Dermis microvascular lymphatic vessel endothelial cell (primary cell): ENCODE measurements at regions not wholly inside any gene's neighbourhood (a gene's known extent, or its start where the extent isn't known, plus 50 kb on each side); places are given as distances from the start of the nearest gene placed in this dataset.

Source experiments
- DNase-seq, 2 donors: peaks; one replicate each; pipeline versions ENCODE4 v3.0.0 to v3.0.0-alpha.2; 2010; ENCODE audit warnings: low read depth in 2 of 2

- no peak for DNase-seq
Observed at GRCh38 chr7:9842301-9842700, 1131.4 kb upstream of the PHF14 start.

- DNase-seq: no peak
Observed at GRCh38 chr7:9846902-9847301, 1126.8 kb upstream of the PHF14 start.

GRCh38 chr7:9854605-9855004 is 1119.1 kb upstream of the PHF14 start:
- DNase-seq: no peak

GRCh38 chr7:9856668-9857067 is 1117.0 kb upstream of the PHF14 start:
- DNase-seq: no peak

- DNase-seq: no peak
Observed at GRCh38 chr7:9863545-9863944, 1110.1 kb upstream of the PHF14 start.

- DNase-seq: no peak
Observed at GRCh38 chr7:9869151-9869550, 1104.5 kb upstream of the PHF14 start.

GRCh38 chr7:9869566-9869965 is 1104.1 kb upstream of the PHF14 start:
- DNase-seq: no peak

- DNase-seq: no peak
Observed at GRCh38 chr7:9870674-9871073, 1103.0 kb upstream of the PHF14 start.

- no peak for DNase-seq
Observed at GRCh38 chr7:9874182-9874581, 1099.5 kb upstream of the PHF14 start.

- DNase-seq: no peak
Observed at GRCh38 chr7:9876053-9876452, 1097.6 kb upstream of the PHF14 start.

- no peak for DNase-seq
Observed at GRCh38 chr7:9889554-9889953, 1084.1 kb upstream of the PHF14 start.

GRCh38 chr7:9890092-9890491 is 1083.6 kb upstream of the PHF14 start:
- no peak for DNase-seq

GRCh38 chr7:9891056-9891455 is 1082.6 kb upstream of the PHF14 start:
- DNase-seq: no peak

GRCh38 chr7:9900339-9900738 is 1073.3 kb upstream of the PHF14 start:
- no peak for DNase-seq

GRCh38 chr7:9921326-9921725 is 1052.3 kb upstream of the PHF14 start:
- DNase-seq: no peak

GRCh38 chr7:9937944-9938631 is 1035.6 kb upstream of the PHF14 start:
- DNase-seq: no peak

GRCh38 chr7:9939176-9939575 is 1034.5 kb upstream of the PHF14 start:
- no peak for DNase-seq

- no peak for DNase-seq
Observed at GRCh38 chr7:9945131-9945530, 1028.5 kb upstream of the PHF14 start.

GRCh38 chr7:9945857-9946256 is 1027.8 kb upstream of the PHF14 start:
- DNase-seq: no peak

GRCh38 chr7:9955138-9955537 is 1018.5 kb upstream of the PHF14 start:
- no peak for DNase-seq

GRCh38 chr7:9958486-9958885 is 1015.2 kb upstream of the PHF14 start:
- no peak for DNase-seq

GRCh38 chr7:9960460-9960859 is 1013.2 kb upstream of the PHF14 start:
- DNase-seq: no peak

GRCh38 chr7:9961161-9961922 is 1012.3 kb upstream of the PHF14 start:
- no peak for DNase-seq
